Umbilical cord (tissue), 1 donor: ENCODE measurements at regions not wholly inside any gene's neighbourhood (a gene's known extent, or its start where the extent isn't known, plus 50 kb on each side); places are given as distances from the start of the nearest gene placed in this dataset.
"Not testable (repeated sequence)": the region's sequence is repeated elsewhere in the genome, so short reads cannot be mapped to it uniquely, and the experiment has no call there.

Source experiments
- DNase-seq: peaks from one replicate; pipeline ENCODE4 v3.0.0-alpha.2; 2015; ENCODE audit warnings: low spot score

DNA sequence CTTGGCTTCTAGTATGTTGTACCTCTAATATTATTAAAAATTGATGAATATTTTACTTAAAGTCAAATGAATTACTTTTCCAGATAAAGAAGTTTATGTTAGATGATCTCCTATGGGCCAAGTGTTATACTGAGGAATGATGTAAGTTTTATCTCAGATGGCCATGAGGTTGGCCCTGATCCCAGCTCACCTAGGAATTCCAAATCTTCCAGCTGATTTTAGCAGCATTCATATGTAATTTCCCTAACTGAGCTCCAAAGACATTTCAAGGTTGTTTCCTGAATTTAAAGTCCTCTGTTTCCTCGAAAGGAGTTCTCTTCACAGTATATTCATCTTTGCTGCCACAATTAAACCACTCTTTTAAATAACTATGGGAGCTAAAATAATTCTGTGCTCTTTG, 1670.4 kb upstream of the SPRY2 start:
- DNase-seq = no peak

DNA sequence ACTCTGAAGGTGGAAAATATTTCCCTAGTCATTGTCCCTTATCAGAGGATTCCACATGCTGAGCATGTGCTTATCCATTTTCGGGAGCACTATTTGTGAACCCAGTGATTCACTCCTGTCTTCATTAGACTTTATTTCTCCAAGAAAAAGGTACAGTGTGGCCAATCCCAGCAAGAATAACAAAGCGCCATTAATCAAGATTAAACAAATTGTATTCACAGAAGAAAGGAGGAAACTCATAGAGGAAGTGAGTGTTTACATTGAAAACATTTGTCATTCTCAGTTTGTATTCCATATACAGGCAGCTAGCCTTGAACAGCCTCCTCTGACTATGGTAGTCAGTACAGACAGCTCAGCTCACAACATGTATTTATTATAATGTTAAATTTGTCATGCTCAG, 1669.9 kb upstream of the SPRY2 start:
- peak; percentile 12 for DNase-seq

DNA sequence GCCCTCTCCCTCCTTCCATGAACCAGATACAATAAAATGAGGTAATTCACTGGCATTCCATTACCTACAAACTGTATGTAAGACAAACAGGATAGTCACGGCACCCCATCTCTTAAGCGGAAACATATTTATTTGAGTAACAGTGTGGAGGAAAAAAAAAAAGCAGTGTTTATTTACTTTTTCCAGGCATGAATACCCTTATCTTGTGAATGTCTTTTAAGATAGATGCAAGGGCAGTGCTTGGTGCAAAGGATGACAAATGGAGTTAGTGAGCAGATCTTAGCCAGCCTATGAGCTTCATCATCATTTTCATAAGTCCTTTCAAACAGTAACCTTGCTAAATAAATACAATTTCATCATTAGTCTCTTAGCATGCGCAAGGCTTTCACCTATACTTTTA, 1661.8 kb upstream of the SPRY2 start:
- no peak for DNase-seq

DNA sequence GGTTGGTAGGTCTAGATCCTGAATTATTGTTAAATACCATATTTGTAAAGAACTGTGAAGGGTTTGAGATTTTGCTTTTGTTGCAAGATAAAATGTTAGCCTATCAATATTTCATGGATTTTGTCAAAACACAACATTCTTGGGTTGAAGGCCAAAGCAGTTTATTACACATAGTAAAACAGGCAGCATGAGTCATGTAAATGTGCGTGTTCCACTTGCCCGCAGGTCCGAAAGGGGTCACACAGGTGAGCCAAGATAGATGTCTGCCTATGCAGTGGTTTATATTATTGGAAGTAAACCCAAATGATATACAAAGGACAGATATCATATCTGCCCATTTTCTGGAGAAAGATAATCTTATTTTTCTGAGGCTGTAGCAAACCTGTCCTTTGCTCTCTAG, 1654.4 kb upstream of the SPRY2 start:
- DNase-seq = no peak

DNA sequence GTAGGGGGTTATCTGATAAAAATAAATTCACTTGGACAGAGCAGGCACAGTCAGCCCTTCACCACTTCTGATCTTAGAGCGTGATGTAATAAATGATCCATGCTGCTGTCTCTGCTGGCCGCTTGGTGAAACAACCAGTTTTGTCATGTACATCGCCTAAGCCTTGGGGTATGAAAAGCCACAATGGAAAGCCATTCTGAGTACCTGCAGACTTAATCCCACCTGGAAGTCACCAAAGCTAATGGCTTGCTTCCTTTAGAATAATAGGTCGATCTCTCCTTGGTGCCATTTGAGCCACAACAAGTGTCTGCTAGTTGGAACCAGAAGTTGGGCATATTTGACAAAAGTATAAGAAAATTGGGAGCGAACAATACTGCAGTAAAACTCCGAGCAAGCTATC, 1649.7 kb upstream of the SPRY2 start:
- DNase-seq = no peak

DNA sequence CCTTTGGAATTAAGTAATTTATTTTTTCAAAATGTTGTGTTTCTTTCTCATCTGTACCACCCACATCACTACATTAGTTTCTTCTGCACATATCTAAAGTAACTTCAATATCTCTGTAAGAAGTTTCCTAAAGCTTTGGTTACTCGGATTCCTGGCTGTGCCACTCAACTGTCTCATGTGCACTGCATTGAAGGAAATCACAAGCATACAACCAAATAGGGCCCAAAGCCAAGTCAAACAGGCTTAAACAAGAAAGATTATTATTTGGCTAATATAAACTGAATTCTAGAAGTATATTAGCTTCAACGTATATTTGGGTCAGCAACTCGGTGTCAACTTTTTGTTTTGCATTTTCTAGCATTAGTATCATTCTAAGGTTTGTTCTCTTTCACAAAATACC, 1647.6 kb upstream of the SPRY2 start:
- DNase-seq = no peak

DNA sequence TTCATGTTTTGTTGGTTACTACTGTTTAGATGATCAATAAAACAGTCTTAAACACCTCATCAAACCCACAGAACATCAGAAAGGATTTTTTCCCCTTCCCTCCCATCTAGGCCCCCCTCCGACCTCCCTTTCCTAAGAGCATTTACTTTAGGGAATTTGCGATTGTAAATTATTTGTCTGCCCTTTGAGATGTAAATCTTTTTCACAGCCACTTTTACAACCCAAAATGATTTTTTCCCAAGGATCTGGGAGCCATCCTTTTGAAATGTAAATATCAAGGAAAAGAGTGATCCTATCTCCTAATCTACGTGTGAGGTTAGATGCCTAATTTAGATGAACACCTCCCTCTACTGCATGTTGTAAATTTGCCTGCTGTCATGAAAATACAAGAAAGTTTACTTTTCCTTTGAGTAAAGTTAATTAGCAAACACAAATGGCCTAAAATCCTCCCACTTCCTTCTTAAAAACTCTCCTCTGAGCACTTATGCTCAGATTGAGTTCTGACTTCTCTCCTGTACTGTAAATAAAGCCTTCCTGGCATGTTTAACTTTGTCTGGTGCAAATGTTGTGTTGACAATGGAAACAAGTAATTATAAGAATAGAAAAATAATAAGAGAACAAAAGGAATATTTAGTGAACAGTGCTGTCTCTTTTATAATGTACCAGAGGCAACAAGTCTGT, 1646.9 kb upstream of the SPRY2 start:
- no peak for DNase-seq

DNA sequence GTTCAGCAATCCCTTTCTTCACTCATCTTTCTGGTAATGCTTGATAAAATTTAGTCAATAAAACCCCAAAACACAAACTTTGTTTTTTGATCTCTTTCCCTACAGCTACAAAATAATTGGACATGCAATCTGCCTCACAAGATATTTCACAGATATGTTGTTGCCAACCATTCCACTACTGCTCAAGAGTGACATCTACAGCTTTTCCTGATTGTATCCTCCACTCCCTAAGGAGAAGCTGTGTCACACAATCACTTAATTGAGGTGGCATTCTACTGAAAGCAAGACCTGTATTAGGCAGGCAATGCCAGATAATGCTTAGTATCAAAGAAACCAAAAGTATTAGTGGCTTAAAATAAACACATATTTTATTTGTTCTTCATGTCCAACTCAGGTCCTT, 1646.2 kb upstream of the SPRY2 start:
- DNase-seq = peak; percentile 12

DNA sequence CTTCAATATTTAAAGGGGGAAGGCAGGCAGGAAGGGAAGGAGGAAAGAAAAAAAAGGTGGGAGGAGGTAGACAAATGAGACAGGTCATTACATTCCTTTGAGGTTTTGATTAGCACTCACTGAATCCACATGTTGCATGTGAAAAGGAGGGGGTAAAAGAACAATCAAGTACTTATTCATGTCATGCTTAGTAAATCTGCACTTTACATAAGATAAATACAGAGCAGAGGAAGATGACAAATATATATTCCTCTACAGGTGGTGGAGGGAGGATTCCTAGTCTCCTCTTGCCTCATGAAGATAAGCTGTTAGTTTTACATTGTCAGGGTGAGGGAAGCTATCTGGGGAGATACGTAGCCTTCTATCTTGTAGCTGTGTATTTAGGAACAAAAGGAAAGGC, 1645.4 kb upstream of the SPRY2 start:
- DNase-seq = no peak

DNA sequence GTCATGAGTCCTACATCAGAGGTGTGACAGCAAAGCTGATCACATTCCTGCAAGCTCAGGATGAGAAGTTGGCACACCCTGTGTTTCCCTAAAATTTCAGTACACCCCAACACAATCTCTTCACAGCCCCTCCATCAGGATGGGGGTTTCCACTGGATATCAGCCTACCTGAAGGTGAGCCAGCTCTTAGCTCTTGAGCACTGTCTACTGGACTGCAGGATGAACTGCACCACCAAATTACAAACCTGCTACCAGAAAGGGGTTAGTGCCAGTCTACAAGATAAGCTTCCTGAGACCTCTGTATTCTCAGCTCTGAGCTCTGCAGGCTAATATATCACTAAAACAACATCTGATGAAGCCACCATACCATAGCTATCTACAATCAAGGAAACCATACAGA, 1616.2 kb upstream of the SPRY2 start:
- DNase-seq = no peak

DNA sequence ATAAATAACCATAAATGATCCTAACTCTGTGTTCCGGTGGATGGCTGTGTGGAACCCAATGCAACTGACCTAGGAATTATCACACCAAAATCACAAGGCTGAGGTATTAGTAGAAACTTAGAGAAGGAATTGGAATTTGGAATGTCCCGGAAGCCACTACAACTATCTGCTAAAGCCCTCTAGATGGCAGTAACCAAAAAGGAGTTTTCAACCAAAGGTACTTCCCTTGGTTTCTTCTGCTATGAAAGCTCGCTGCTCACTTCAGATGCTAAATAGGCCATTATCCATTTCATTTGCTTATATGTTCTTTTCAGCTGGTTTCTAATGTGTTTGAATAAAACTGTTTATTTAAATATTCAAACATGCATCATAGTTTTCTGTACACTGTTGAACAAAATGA, 1589.1 kb upstream of the SPRY2 start:
- DNase-seq = peak; percentile 50

DNA sequence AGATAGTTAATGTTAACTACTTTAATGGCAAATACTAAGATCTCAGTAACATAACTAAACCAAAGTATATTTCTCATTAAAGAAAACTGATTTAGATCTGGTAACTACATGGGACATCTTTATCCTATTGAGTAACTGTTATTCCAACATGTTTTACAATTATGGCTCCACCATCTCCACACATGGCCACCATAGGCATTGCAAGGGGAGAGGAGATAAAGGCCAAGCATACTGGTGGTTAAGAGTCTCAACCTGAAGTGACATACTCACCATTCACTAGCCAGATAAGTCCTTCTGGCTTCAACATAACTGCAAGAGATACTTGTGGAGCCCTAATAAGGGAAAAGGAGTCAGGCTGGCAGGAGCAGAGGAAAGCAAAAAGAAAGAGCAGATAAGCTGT, 1586.4 kb upstream of the SPRY2 start:
- peak; percentile 88 for DNase-seq

DNA sequence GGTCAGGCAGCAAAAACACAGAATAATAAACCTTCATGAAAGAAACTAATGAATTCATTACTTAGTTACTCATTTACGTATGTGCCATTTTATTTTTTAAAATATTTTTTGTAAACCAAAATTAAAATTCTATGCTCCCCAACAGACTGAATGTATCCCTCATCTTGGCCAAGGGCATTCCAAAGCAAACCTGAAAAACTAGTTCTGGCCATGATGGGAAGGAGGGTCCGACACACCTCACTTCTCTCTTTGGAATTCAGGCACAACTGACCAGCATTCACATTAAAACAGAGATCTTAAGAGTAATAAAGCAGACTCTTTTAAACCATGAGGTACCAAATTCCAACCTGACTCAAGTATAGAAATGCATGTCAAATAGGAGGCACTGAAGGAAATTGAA, 1576.9 kb upstream of the SPRY2 start:
- DNase-seq = no peak

DNA sequence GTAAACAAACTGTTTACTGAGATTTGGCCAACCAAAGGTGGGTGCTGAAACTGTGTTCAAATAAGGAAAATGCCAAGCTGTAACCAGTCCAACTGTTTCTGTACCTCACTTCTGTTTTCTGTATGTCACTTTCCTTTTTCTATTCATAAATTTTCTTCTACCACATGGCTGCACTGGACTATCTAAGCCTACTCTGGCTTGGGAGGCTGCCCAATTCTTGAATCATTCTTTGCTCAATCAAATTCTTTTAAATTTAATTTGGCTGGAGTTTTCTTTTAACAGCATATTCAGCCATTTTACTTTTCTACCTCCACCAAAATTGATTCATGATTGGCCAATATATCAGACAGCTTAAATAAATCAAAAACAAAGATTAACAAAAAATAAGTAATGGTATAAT, 1575.5 kb upstream of the SPRY2 start:
- peak; percentile 60 for DNase-seq

DNA sequence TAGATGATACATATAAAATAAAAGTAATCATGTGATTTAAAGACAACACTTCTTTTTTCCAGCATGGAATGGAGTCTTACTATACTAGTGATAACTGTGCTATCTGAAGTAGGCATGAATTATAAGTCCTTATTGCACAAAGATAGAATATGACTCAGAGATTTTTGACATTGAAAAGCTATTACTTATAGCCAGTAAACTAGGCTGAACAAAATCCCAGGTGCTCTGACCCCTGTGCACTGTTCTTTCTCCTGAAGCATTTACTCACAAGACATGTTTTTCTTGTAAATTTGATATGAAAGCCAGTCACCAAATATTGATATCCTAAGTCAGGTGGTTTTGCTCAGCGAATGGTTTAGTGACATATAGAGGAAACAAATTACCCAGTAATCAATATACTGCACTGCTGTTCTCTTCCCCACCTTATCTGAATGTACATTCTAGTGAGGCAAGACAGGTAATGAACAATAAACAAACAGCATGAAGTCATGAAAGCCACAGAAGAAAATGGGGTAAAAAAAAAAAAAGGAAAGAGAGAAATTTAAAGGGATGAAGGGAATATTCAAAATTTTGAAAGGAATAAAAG, 1567.0 kb upstream of the SPRY2 start:
- DNase-seq = no peak

DNA sequence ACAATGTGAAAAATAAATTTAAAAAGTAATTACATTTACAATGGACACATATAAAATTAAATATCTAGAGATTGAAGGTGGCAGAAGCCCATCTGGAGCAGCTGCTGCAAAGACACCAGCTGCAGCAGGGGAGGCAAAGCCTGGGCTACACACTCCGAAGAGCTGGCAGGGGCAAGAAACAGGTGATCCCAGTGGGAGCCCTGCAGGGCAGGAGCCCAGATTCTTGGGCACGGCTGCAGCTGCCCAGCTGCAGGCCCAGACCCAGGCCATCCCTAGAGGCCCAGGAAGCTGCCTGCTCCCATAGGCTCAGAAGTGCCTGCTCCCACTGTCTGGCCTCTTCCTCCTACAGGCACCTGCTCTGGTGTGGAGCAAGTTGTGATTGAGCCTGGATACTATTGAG, 1547.9 kb upstream of the SPRY2 start:
- no peak for DNase-seq

DNA sequence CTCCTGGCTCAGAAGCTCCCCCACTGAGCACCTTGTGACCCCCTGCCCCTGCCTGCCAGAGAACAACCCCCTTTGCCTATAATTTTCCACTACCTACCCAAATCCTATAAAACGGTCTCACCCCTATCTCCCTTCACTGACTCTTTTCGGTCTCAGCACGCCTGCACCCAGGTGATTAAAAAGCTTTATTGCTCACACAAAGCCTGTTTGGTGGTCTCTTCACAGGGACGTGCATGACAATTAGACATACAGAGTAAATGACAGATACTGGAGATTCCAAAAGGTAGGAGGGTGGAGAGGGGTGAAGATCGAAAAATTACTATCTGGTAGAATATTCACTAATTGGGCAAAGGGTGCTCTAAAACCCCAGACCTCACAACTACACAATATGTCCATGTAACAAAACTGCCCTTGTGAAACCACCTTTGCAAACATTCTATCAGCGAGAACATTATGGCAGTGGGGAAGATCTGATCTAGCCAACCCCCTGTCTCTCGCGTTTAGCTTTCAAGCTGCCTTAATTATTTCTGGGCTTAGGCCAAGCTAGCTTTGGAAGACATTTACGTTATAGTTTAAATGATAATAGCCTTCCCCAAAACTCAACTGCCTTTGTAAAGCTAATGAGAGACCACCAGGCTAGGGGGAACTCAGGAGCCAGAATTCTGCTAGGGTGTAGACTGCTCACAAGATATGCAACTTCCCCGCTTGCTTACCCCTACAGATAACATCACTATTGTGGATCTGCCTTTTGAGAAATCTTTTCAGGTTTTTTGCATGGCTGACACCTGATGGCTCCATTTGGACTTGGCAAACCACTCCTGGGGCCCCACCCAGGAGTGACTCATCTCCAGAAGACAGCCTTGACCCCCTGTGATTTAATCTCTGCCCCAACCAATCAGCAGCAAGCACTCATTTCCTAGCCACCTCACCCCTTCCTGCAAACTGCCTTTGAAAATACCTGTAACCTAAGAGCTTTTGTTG, 1534.0 kb upstream of the SPRY2 start:
- DNase-seq = no peak

DNA sequence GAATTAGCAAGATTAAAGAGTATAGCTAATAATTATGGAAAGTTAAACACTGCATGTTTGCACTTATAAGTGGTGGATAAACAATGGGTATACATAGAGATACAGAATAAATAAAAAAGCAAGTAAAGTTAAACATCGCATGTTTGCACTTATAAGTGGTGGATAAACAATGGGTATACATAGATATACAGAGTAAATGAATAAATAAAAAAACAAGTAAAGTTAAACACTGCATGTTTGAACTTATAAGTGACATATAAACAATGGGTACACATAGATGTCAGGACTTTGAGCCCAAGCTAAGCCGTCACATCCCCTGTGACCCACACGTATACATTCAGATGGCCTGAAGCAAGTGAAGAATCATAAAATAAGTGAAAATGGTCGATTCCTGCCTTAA, 1533.3 kb upstream of the SPRY2 start:
- DNase-seq = no peak

DNA sequence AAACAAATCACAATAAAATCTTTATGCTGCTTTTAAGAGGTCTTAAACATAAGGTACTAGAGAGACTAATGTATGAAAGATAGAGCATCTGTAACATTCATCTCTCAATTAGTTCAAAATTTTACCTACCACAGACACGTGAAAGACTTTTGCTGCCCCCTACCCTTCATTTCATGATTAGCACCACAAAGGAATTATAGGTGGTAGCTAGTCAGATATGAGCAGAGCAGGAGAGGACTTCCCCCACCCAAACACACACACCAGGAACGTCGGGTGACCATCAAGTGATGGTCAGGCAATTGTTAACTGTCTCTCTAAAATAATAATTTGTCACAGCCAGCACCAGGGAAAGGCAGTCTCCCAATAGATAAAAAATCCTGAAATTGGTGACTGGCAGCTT, 1531.7 kb upstream of the SPRY2 start:
- peak; percentile 5 for DNase-seq

DNA sequence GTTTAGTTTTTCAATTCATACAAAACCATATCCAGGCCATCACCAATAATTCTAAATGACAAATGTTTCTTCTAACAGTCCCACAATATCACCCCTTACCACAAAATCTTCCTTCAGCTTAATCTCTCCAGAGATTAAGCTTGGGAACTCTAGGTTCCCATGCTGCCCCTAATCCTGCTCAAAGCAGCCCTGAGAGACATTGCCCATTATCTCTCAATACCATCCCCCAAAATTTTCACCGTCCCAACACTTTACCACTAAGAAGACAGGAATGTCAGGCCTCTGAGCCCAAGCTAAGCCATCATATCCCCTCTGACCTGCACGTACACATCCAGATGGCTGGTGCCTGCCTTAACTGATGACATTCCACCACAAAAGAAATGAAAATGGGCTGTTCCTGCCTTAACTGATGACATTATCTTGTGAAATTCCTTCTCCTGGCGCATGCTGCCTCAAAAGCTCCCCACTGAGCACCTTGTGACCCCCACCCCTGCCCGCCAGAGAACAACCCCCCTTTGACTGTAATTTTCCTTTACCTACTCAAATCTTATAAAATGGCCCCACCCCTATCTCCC, 1530.9 kb upstream of the SPRY2 start:
- not testable (repeated sequence) for DNase-seq

DNA sequence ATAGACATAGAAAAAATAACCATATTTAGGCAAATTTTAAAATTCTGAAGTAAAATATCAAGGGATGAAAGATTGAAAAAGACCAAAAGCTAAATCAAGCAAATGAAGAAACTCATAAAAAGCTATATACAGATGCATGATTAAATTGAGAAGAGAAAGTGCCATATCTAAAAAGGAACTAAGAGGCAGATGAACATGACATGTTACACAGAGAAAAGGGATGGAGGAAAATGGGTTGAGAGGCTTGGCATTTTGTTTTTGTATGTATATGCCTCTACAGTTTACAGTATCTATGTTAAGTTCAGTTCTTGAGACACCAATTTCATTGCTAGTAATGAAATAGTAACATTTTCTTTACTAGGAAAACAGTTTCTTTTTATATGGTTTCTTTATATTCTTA, 1507.4 kb upstream of the SPRY2 start:
- DNase-seq = no peak

DNA sequence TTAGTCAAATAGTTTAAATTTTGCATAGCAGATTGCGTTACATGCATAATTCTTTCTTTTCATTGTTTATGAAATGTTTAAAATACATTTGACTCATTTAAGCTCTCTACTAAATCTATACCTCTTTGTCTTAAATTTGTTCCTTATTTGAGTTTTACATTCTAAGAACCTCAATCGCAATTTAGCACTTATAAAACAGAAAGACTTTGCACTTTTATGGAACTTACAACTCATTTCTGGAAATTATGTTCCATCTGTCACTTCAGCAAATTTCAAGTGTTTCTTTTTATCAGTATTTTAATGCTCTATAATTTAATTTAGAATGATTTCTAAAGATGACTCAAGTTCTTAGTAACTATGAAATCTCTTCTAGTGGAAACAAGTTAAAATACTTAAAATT, 1505.8 kb upstream of the SPRY2 start:
- no peak for DNase-seq
